Skeletal muscle satellite cell (primary cell): ENCODE measurements at regions not wholly inside any gene's neighbourhood (a gene's known extent, or its start where the extent isn't known, plus 50 kb on each side); places are given as distances from the start of the nearest gene placed in this dataset.
"Not testable (repeated sequence)": the region's sequence is repeated elsewhere in the genome, so short reads cannot be mapped to it uniquely, and the experiment has no call there.

Source experiments
- H3K27me3 ChIP-seq: 2 replicates; pipeline ENCODE4 v1.7.0; 2013; ENCODE audit warnings: low read length; ENCODE audit not compliant: control insufficient read depth, insufficient read depth
- H3K36me3 ChIP-seq: 2 replicates; pipeline ENCODE4 v1.7.0; 2013; ENCODE audit warnings: mild to moderate bottlenecking, control low read depth, low read length; ENCODE audit not compliant: insufficient read depth
- H3K4me1 ChIP-seq: 2 replicates; pipeline ENCODE4 v1.7.0; 2013; ENCODE audit warnings: low read length; ENCODE audit not compliant: control insufficient read depth, insufficient read depth
- H3K4me2 ChIP-seq: 2 replicates; pipeline ENCODE4 v1.7.0; 2013; ENCODE audit warnings: mild to moderate bottlenecking, low read length
- H3K4me3 ChIP-seq: 2 replicates; pipeline ENCODE4 v1.7.0; 2013; ENCODE audit warnings: low read length
- H3K9ac ChIP-seq: 2 replicates; pipeline ENCODE4 v1.7.0; 2013; ENCODE audit warnings: mild to moderate bottlenecking, low read depth, low read length, moderate library complexity
- H3K9me3 ChIP-seq: replicated peaks from 2 replicates; pipeline ENCODE4 v1.7.0; 2013; ENCODE audit warnings: mild to moderate bottlenecking, control low read depth, low read length

- no peaks in the 10 kb centered on the region for H3K9me3 ChIP-seq
- H3K4me1 ChIP-seq, result no peaks in the 10 kb centered on the region
- H3K9ac ChIP-seq, result no peak overlapping the region
- H3K27me3 ChIP-seq, result no peaks in the 10 kb centered on the region
- no peak overlapping the region for H3K4me3 ChIP-seq
- no peak overlapping the region for H3K4me2 ChIP-seq
- no peaks in the 10 kb centered on the region for H3K36me3 ChIP-seq
Observed at GRCh38 chr3:147675761-147676160, 266.6 kb downstream of the ZIC1 start.

- Histone ChIP-seq H3K4me1 (no peaks in the 10 kb centered on the region), H3K4me2 (no peak overlapping the region), H3K9me3 (no peaks in the 10 kb centered on the region), H3K36me3 (no peaks in the 10 kb centered on the region), H3K27me3 (no peaks in the 10 kb centered on the region), H3K9ac (no peak overlapping the region), H3K4me3 (no peak overlapping the region)
Observed at GRCh38 chr3:147680837-147681483, 271.8 kb downstream of the ZIC1 start.

- Histone ChIP-seq H3K9ac (no peak overlapping the region), H3K4me1 (no peaks in the 10 kb centered on the region), H3K36me3 (no peaks in the 10 kb centered on the region), H3K4me2 (no peak overlapping the region), H3K4me3 (no peak overlapping the region), H3K27me3 (no peaks in the 10 kb centered on the region), H3K9me3 (no peaks in the 10 kb centered on the region)
Observed at GRCh38 chr3:147688868-147689267, 279.7 kb downstream of the ZIC1 start.

DNA sequence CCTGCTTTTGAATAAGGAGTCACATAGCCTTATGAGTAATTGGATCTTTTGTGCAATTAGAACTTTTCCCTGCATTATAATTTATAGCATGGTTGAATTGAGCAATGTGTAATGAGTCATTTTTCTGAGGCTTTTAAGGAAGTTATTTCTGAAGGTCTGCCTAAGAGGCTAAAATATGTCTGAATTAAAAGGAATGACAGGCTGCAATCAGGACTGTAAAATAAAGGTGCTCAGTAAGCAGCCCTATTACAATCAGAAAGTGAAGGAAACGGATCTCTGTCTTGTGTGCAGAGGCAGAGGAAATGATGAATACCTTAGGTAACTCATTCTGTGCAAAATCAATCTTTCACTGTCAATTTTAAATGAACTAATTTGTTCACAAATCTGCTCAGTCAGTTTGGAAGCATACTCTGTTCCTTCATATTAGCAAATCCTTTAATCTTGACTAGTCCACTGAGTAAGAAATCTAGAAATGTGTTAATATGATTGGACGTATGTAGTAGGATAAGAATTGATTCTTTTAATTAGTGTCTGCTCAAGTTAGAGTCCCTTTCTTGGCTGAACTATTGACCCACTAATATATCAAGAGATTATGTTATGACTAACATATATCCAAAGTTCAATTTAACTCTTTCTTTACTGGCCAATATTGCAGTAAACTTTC, 290.1 kb downstream of the ZIC1 start:
- Histone ChIP-seq H3K36me3 (no peaks in the 10 kb centered on the region), H3K4me1 (peaks cover 10% of the 10 kb centered on the region), H3K9ac (no peak overlapping the region), H3K27me3 (no peaks in the 10 kb centered on the region), H3K4me2 (peak overlapping the region; percentile 34), H3K9me3 (no peaks in the 10 kb centered on the region), H3K4me3 (no peak overlapping the region)

DNA sequence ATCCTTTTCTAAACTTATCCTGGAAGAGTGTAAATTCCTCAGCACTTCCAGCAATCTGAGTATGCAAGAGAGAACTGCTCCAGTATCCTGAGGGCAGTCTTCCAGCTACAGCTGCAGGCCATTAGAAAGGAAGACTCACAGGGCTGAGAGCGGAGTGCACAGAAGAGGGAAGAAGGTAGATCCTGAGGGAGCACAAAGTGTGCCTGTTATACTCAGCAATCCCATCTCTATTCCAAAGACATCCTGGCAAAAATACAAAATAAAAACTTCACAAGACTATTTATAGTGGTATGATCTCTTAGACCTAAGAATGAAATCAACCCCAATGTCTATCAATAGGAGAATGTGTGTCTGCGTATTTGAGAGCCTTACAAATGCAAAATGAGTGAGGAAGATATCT, 292.0 kb downstream of the ZIC1 start:
- Histone ChIP-seq H3K4me1 (peaks cover 10% of the 10 kb centered on the region), H3K9ac (no peak overlapping the region), H3K27me3 (no peaks in the 10 kb centered on the region), H3K36me3 (no peaks in the 10 kb centered on the region), H3K4me2 (no peak overlapping the region), H3K4me3 (no peak overlapping the region), H3K9me3 (no peaks in the 10 kb centered on the region)

GRCh38 chr3:147702509-147702908, 293.3 kb downstream of the ZIC1 start:
- no peak overlapping the region for H3K4me3 ChIP-seq
- H3K27me3 ChIP-seq, result no peaks in the 10 kb centered on the region

DNA sequence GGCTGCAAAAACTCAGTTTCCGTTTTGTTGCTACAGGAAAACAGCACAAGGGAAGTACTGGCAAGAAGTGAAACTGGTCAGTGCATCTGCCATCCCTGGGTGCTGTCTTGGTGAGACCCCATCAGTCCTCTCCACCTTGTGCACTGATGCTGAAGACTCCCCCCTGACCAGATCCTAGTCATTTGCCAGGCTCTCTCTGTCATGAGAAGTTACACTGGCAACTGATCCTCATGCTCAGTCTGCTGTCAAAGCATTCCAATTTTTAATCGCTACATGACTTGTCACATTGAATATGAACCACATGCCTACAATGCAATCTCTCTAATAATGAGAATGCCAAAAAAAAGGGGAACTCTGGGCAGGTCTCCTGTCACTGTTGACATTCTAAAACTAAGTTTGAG, 296.5 kb downstream of the ZIC1 start:
- no peak overlapping the region for H3K9ac ChIP-seq
- no peaks in the 10 kb centered on the region for H3K9me3 ChIP-seq
- H3K4me1 ChIP-seq, result no peaks in the 10 kb centered on the region
- H3K36me3 ChIP-seq, result no peaks in the 10 kb centered on the region
- no peak overlapping the region for H3K4me3 ChIP-seq
- H3K27me3 ChIP-seq, result no peaks in the 10 kb centered on the region
- H3K4me2 ChIP-seq, result peak overlapping the region; percentile 53

More at GRCh38 chr3:147702509-147702908, 293.3 kb downstream of the ZIC1 start:
- H3K4me1 ChIP-seq, result peaks cover 10% of the 10 kb centered on the region
- H3K4me2 ChIP-seq, result no peak overlapping the region
- H3K9ac ChIP-seq, result no peak overlapping the region
- no peaks in the 10 kb centered on the region for H3K9me3 ChIP-seq
- no peaks in the 10 kb centered on the region for H3K36me3 ChIP-seq

DNA sequence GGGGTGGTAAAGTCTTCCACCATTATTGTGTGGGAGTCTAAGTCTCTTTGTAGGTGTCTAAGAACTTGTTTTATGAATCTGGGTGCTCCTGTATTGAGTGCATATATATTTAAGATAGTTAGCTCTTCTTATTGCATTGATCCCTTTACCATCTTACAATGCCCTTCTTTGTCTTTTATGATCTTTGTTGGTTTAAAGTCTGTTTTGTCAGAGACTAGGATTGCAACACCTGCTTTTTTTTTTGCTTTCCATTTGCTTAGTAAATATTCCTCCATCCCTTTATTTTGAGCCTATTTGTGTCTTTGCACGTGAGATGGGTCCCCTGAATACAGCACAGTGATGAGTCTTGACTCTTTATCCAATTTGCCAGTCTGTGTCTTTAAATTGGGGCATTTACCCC, 301.6 kb downstream of the ZIC1 start:
- H3K9me3 ChIP-seq, H3K4me3 ChIP-seq, H3K4me2 ChIP-seq, H3K27me3 ChIP-seq, H3K9ac ChIP-seq, H3K4me1 ChIP-seq, H3K36me3 ChIP-seq: not testable (repeated sequence)

DNA sequence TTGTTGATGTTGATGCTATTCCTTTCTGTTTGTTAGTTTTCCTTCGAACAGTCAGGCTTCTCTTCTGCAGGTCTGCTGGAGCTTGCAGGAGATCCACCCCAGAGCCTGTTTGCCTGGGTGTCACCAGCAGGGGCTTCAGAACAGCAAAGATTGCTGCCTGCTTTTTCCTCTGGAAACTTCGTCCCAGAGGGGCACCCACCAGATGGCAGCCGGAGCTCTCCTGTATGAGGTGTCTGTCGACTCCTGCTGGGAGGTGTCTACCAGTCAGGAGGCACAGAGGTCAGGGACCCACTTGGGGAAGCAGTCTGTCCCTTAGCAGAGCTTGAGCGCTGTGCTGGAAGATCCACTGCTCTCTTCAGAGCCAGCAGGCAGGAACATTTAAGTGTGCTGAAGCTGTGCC, 303.2 kb downstream of the ZIC1 start:
- H3K9ac ChIP-seq, result no peak overlapping the region
- no peaks in the 10 kb centered on the region for H3K36me3 ChIP-seq
- H3K4me1 ChIP-seq, result no peaks in the 10 kb centered on the region
- no peaks in the 10 kb centered on the region for H3K9me3 ChIP-seq
- H3K27me3 ChIP-seq, result no peaks in the 10 kb centered on the region
- no peak overlapping the region for H3K4me2 ChIP-seq
- H3K4me3 ChIP-seq, result no peak overlapping the region

DNA sequence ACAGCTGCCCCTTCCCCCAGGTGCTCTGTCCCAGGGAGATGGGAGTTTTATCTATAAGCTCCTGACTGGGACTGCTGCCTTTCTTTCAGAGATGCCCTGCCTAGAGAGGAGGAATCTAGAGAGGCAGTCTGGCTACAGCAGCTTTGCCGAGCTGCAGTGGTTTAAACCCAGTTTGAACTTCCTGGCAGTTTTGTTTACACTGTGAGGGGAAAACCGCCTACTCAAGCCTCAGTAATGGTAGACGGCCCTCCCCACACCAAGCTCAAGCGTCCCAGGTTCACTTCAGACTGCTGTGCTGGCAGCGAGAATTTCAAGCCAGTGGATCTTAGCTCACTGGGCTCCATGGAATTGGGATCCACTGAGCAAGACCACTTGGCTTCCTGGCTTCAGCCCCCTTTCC, 303.6 kb downstream of the ZIC1 start:
- not testable (repeated sequence) for H3K36me3 ChIP-seq, H3K9ac ChIP-seq, H3K4me3 ChIP-seq, H3K27me3 ChIP-seq, H3K4me2 ChIP-seq, H3K9me3 ChIP-seq, H3K4me1 ChIP-seq

DNA sequence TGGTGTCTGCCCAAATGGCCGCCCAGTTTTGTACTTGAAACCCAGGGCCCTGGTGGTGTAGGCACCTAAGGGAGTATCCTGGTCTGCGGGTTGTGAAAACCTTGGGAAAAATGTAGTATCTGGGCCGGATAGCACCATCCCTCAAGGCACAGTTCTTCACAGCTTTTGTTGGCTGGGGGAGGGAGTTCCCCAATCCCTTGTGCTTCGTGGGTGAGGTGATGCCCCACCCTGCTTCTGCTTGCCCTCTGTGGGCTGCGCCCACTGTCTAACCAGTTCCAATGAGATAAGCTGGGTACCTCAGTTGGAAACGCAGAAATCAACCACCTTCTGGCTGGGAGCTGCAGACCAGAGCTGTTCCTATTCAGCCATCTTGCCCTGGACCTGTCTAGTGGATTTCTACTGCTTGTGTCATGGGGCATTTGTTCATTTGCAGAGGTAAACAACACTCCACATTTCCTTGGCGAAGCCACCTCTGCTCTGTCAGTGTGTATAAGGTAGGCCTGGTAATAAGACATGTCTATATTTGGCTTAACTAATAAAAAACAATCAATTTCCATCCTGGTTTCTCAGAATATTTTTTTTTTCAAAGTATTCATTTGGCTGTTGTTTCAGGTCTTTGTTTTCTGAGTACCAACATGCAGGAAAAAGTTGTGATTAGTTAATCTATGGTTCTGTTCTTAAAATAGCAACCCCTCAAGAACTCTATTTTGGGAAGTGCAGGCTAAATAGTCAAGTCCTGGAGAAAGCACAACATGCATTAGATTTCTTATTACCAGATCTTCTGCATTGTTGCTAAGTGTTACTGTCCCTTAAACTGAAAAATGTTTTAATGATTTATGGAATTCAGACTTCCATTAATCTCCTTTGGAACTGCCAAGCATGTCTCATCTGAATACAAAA, 304.3 kb downstream of the ZIC1 start:
- Histone ChIP-seq H3K9me3 (no peaks in the 10 kb centered on the region), H3K4me1 (no peaks in the 10 kb centered on the region), H3K9ac (no peak overlapping the region), H3K27me3 (no peaks in the 10 kb centered on the region), H3K4me2 (no peak overlapping the region), H3K36me3 (no peaks in the 10 kb centered on the region), H3K4me3 (no peak overlapping the region)
